Memory B cell (primary cell): ENCODE measurements at regions not wholly inside any gene's neighbourhood (a gene's known extent, or its start where the extent isn't known, plus 50 kb on each side); places are given as distances from the start of the nearest gene placed in this dataset.

Experiments
- ATAC-seq: fragments of 150-1000 bp; cut with Tn5 transposase; 2 replicates; pipeline ENCODE4 v1.10.0; 2021; ENCODE audit warnings: low read depth, mild to moderate bottlenecking, moderate library complexity
- DNase-seq, 2 donors: peaks; one replicate each; pipeline ENCODE4 v3.0.0; 2022; ENCODE audit warnings: low spot score in 2 of 2
- H3K27ac Mint-ChIP-seq: one replicate; pipeline ENCODE4 v1.8.0; 2022; ENCODE audit warnings: mild to moderate bottlenecking, moderate library complexity, mixed read lengths
- H3K27me3 Mint-ChIP-seq: one replicate; pipeline ENCODE4 v1.8.0; 2022; ENCODE audit warnings: mixed read lengths
- H3K36me3 Mint-ChIP-seq: one replicate; pipeline ENCODE4 v1.8.0; 2022; ENCODE audit warnings: mild to moderate bottlenecking, mixed read lengths
- H3K4me1 Mint-ChIP-seq: one replicate; pipeline ENCODE4 v1.8.0; 2022; ENCODE audit warnings: mixed read lengths
- H3K4me3 Mint-ChIP-seq: one replicate; pipeline ENCODE4 v1.8.0; 2022; ENCODE audit warnings: mild to moderate bottlenecking, moderate library complexity, mixed read lengths
- H3K9me3 Mint-ChIP-seq: one replicate; pipeline ENCODE4 v1.8.0; 2022; ENCODE audit warnings: mixed read lengths

DNA sequence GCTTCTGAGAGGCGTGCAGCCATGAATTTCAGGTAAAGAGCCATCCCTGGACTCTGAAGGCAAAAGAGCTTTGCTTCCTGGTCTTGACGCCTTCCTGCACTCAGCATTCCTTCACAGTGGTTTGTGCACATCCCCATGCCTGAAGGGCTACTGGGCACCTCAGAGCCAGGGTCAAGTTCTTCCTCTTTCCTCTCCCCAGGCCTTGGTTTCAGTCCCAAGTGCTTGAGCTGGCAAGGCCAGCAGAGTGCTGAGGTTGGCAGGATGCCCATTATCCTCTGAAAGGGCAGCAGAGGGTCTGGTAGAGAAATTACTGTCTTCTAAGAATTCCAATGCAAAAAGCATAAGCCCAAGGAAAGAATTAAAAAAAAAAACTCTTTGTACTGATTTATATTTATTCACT is 1064.9 kb downstream of the TTLL7 start:
- no peak overlapping the region for H3K4me3 Mint-ChIP-seq
- H3K4me1 Mint-ChIP-seq, result no peaks in the 10 kb centered on the region
- no peak for DNase-seq
- no peaks in the 10 kb centered on the region for H3K36me3 Mint-ChIP-seq
- H3K27ac Mint-ChIP-seq, result no peak overlapping the region
- ATAC-seq, result no peak
- no peaks in the 10 kb centered on the region for H3K27me3 Mint-ChIP-seq
- peaks cover 1% of the 10 kb centered on the region for H3K9me3 Mint-ChIP-seq

DNA sequence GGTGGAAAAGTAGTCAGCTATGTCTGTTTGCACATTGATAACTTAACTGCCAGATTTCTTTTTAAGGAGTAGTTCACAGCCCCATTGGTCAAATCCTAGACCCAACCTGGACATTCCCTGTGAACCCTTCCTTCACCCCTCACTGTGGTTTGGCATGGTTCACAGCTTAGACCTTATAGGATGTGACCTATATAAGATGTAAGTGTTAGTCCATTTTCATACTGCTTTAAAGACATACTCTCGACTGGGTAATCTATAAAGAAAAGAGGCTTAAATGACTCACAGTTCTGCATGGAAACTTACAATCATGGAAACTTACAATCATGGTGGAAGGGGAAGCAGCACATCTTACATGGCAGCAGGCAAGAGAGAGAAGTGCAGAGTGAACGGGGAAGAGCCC is 1066.2 kb downstream of the TTLL7 start:
- no peak overlapping the region for H3K27ac Mint-ChIP-seq
- H3K27me3 Mint-ChIP-seq, result no peaks in the 10 kb centered on the region
- no peaks in the 10 kb centered on the region for H3K36me3 Mint-ChIP-seq
- ATAC-seq (no peak), DNase-seq (no peak)
- no peak overlapping the region for H3K4me3 Mint-ChIP-seq
- no peaks in the 10 kb centered on the region for H3K4me1 Mint-ChIP-seq
- H3K9me3 Mint-ChIP-seq, result peaks cover 1% of the 10 kb centered on the region

DNA sequence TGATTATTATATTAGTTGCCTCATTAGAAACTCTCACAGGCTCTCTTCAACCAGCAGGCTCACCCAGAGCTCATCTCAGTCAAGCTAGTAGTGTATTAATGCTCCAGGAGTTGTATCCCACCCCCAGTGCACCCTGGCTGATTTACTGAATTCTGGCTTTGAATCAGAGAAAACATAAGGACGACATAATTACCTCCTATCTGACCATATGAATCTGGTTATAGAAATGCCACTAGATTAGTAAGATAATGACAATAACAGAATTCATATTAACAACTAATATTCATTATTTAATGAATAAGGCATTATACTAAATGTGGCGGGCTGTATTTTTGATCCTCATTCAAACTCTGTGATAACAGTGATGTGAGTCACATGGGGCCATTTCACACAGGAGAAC is 1066.7 kb downstream of the TTLL7 start:
- no peaks in the 10 kb centered on the region for H3K36me3 Mint-ChIP-seq
- no peak for ATAC-seq

DNA sequence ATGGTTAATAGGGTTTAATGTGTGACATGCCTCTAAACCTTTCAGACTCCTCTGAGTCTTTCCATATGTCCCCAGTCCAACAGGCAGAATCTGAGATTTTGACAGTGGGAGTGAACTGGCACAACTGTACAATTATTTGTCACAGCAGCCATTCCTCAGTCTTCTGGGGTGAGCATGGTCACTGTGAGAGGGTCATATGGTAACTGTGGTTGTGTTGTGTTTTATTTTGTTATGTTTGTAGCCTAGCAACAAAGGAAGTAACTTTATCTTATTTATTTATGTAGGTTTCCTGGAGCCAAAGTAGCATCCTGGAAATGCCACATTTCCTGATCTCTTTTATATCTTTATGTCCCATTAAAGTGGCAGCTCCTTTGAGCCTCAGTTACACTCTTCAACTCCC is 1067.9 kb downstream of the TTLL7 start:
- H3K4me3 Mint-ChIP-seq, result no peak overlapping the region
- ATAC-seq (no peak), DNase-seq (no peak)
- H3K4me1 Mint-ChIP-seq, result no peaks in the 10 kb centered on the region
- H3K9me3 Mint-ChIP-seq, result no peaks in the 10 kb centered on the region
- no peak overlapping the region for H3K27ac Mint-ChIP-seq
- H3K36me3 Mint-ChIP-seq, result no peaks in the 10 kb centered on the region
- no peaks in the 10 kb centered on the region for H3K27me3 Mint-ChIP-seq

More for the DNA sequence above, 1066.7 kb downstream of the TTLL7 start:
- Mint-ChIP-seq H3K27me3 (no peaks in the 10 kb centered on the region), H3K4me1 (no peaks in the 10 kb centered on the region), H3K9me3 (peaks cover 1% of the 10 kb centered on the region), H3K27ac (no peak overlapping the region), H3K4me3 (no peak overlapping the region)
- no peak for DNase-seq

DNA sequence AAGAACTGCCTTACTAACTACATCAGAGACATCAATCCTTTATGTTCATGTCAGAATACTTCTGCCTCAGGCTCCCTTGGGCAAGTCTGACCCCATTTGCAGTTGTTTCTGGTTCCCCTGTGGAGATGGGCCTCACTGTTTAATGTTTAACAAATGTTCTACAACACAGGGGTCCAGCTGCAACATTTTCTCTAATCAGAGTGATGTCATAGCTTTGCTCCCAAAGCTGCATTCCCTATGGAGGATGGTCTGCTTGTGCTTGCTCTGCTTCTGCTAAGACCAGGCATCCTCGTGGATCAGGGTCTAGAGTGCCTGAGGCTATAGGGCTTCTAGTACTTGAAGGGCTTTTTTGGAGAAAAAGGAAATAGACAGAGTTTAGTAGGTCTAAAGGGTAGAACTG is 1071.2 kb downstream of the TTLL7 start:
- no peaks in the 10 kb centered on the region for H3K36me3 Mint-ChIP-seq
- no peak overlapping the region for H3K27ac Mint-ChIP-seq
- DNase-seq (no peak), ATAC-seq (no peak)
- no peak overlapping the region for H3K4me3 Mint-ChIP-seq
- no peaks in the 10 kb centered on the region for H3K9me3 Mint-ChIP-seq
- no peaks in the 10 kb centered on the region for H3K27me3 Mint-ChIP-seq
- no peaks in the 10 kb centered on the region for H3K4me1 Mint-ChIP-seq

DNA sequence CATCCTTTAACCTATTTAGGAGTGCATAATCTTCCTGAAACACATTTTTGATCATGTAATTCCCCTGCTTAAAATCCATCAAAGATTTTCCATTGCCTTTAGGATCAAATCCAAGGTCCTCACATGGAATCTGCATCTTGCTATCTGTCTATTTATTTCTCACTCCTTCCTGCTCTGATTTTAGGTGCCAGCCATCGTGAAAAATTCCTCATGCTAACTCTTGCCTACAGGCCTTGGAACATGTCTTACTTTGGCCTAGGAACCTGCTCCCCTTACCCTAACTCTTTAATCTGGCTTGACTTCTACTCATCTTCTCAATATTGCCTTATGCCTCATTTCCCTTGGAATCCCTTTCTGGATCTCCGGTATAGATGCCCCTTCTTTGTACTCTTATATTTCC is 1074.3 kb downstream of the TTLL7 start:
- no peak for ATAC-seq
- no peaks in the 10 kb centered on the region for H3K36me3 Mint-ChIP-seq
- no peak overlapping the region for H3K4me3 Mint-ChIP-seq
- no peak for DNase-seq
- no peak overlapping the region for H3K27ac Mint-ChIP-seq
- H3K9me3 Mint-ChIP-seq, result no peaks in the 10 kb centered on the region
- H3K27me3 Mint-ChIP-seq, result no peaks in the 10 kb centered on the region
- no peaks in the 10 kb centered on the region for H3K4me1 Mint-ChIP-seq

DNA sequence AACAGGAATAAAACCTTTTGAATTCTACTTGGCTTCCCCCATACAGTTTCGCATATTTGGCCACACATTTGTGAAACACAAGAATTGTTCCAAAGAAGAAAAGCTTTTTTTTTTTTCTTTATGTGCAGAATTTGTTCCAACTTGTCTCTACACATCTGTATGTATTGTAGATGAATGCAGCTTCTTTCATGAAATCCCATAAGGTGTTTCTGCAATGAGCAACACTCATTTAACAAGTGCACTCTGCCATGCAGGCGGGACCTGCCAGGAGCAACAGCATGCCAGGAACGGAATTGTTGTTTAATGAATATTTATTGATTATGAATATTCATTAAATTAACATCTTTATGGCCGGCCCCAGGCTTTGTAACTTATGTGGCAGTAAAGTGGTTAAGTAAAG is 1075.0 kb downstream of the TTLL7 start:
- Mint-ChIP-seq H3K27ac (no peak overlapping the region), H3K9me3 (no peaks in the 10 kb centered on the region), H3K4me1 (no peaks in the 10 kb centered on the region), H3K27me3 (no peaks in the 10 kb centered on the region), H3K4me3 (no peak overlapping the region), H3K36me3 (no peaks in the 10 kb centered on the region)
- ATAC-seq, result no peak
- DNase-seq, result no peak

DNA sequence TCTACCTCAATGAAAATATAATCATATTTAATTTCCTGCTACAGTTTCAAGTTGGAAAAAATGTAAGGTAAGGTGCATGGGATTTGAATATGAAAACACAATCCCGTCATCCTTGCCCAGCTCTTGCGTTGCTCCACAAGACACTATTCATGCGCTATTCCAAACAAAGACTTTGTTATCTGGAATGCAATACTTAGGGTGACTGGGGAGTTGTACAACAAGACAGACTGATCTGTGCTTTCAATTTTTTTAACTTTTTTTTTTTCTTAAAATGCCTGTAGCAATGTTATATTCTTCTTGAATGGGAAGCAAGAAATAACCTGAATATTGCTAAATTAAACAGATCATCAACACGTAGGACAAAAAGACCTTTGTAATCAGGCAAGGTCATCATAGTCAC is 1077.2 kb downstream of the TTLL7 start:
- H3K4me1 Mint-ChIP-seq, result no peaks in the 10 kb centered on the region
- ATAC-seq, result no peak
- no peaks in the 10 kb centered on the region for H3K27me3 Mint-ChIP-seq
- H3K27ac Mint-ChIP-seq, result no peak overlapping the region
- DNase-seq, result no peak
- no peaks in the 10 kb centered on the region for H3K9me3 Mint-ChIP-seq
- no peak overlapping the region for H3K4me3 Mint-ChIP-seq
- H3K36me3 Mint-ChIP-seq, result no peaks in the 10 kb centered on the region

DNA sequence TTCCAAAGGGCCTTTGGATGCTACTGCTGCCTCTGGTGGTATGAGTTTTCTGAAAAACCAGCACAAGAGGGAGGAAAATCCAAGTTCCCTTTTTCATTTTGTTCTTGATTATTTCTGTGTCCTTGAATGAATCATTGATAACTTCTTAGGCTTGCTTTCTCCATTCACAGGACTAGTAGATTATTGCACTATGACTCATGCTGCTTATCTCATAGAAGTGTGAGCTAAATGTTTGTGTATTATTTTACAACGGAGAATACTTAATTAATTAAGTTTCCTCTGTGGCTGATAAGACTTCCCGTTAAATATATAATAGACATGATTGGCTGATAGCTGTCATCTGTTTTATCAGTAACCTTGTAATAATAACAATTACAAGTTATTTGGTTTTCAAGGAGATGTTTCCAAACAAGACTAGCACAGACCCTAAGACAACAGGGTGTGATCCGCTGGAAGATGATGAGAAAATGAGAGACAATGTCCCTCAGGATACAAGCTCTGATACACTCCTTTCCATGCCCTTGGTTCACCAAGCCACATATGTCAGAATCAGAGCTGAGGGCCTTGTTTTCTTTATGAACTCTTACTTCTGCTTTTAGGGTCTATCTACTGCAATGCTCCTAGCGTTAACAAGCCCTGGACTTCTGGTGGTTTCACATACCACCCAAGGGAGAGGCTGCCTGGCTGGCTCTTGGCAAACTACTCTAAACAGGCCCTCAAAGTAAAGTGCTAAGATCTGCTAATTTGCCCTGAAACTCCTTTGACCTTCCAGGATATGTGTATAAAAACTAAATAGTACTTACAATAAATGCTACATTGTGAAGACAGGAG is 1078.3 kb downstream of the TTLL7 start:
- no peaks in the 10 kb centered on the region for H3K4me1 Mint-ChIP-seq
- DNase-seq (no peak), ATAC-seq (no peak)
- no peaks in the 10 kb centered on the region for H3K36me3 Mint-ChIP-seq
- H3K27ac Mint-ChIP-seq, result no peak overlapping the region
- no peak overlapping the region for H3K4me3 Mint-ChIP-seq
- no peaks in the 10 kb centered on the region for H3K27me3 Mint-ChIP-seq
- no peaks in the 10 kb centered on the region for H3K9me3 Mint-ChIP-seq

DNA sequence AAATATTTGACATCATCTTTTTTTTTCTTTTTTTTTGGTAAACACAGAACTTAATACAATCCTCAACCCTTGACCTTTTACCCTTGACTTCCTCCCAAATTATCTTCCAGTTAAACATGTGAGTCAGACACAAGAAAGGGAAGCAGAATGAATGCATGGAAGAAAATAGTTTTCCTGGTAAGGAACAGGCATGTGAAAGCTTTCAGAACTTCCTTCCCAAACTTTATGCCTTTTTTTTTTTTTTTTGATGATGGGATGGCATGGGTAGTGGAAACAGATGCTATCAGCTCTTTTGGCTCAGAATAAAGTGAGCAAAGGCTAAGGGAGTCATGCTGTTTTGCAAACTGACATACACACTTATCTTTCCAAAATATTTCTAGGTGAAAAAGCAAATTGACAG is 1079.1 kb downstream of the TTLL7 start:
- no peak overlapping the region for H3K4me3 Mint-ChIP-seq
- H3K4me1 Mint-ChIP-seq, result no peaks in the 10 kb centered on the region
- no peaks in the 10 kb centered on the region for H3K9me3 Mint-ChIP-seq
- DNase-seq (no peak), ATAC-seq (no peak)
- no peaks in the 10 kb centered on the region for H3K36me3 Mint-ChIP-seq
- H3K27ac Mint-ChIP-seq, result no peak overlapping the region
- H3K27me3 Mint-ChIP-seq, result no peaks in the 10 kb centered on the region

DNA sequence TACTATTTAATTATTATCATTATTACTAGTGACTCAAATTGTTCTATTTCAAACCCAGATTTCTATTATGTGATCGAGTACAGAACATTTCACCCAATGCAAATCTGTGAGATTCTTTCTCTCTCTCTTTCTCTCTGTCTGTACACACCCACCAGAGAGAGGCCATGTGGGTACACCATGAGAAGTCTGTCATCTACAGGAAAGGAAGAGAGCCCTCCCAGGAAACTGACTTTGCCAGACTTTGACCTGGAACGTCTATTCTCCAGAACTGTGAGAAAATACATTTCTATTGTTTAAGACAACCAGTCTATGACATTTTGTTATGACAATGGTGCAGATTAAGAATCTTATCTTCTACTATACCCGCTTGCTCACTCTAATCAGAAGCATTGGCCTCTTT is 1091.6 kb downstream of the TTLL7 start:
- H3K4me1 Mint-ChIP-seq, result no peaks in the 10 kb centered on the region
- no peak overlapping the region for H3K4me3 Mint-ChIP-seq
- no peaks in the 10 kb centered on the region for H3K27me3 Mint-ChIP-seq
- no peak for ATAC-seq
- no peak overlapping the region for H3K27ac Mint-ChIP-seq
- H3K36me3 Mint-ChIP-seq, result no peaks in the 10 kb centered on the region
- no peak for DNase-seq
- no peaks in the 10 kb centered on the region for H3K9me3 Mint-ChIP-seq

DNA sequence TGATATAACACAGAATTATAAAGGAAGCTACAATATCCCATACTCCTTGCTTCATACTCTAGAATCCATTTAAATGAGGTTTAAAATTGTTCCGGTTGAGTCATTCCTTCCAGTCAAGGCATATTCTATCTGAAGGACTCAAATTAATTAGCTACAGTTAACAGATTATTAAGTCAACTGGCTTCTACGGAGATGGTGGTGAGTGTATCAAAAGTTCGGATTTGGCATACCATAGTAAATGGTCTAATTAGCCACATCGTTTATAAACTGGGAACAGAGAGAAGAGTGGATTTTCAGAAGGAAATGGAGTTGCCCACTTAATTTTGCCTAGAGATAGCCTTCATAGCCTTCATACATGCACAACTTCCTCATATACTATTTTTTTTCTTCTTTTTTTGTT is 1095.3 kb downstream of the TTLL7 start:
- Mint-ChIP-seq H3K9me3 (no peaks in the 10 kb centered on the region), H3K4me3 (no peak overlapping the region), H3K27me3 (no peaks in the 10 kb centered on the region), H3K4me1 (no peaks in the 10 kb centered on the region), H3K27ac (no peak overlapping the region), H3K36me3 (no peaks in the 10 kb centered on the region)
- DNase-seq, result no peak
- no peak for ATAC-seq

DNA sequence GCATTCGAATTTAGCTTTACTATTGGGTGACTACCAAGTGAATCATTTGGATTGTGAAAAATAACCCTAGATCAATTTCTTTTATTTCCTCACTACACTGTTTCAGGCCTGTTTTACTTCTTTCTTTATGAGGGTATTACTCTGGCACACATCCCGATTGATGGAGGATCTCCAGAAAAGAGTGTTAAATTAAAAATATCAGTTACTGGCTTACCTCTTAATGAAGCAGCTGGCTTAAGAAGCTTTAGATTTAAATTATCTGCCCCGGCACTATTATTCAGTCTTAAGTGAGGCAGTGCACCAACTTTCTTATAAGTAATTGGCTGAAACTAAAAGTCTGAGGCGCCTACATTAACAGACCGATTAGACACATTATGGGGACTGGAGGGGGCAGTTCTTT is 1097.4 kb downstream of the TTLL7 start:
- H3K4me3 Mint-ChIP-seq, result no peak overlapping the region
- no peaks in the 10 kb centered on the region for H3K9me3 Mint-ChIP-seq
- H3K36me3 Mint-ChIP-seq, result no peaks in the 10 kb centered on the region
- H3K27ac Mint-ChIP-seq, result no peak overlapping the region
- DNase-seq (no peak), ATAC-seq (no peak)
- H3K27me3 Mint-ChIP-seq, result no peaks in the 10 kb centered on the region
- H3K4me1 Mint-ChIP-seq, result no peaks in the 10 kb centered on the region

DNA sequence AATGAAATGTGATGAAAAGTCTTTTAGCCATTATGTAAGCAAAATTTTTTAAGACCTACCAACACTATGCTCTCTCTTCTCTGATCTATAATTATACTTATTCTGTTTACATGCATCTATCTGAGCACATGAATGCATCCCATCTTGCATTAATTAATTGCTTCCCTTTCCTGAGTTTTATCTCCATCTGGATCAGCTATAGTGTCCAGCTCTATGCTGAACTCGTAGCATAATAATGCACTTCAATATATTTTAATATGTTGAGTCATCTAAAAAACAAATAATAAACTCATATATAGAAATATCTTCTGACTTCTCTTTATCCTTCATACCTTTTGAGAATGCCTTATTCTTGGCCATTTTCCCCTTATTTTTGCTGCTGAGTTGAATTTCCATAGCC is 1097.8 kb downstream of the TTLL7 start:
- Mint-ChIP-seq H3K36me3 (no peaks in the 10 kb centered on the region), H3K4me3 (no peak overlapping the region), H3K4me1 (no peaks in the 10 kb centered on the region), H3K27ac (no peak overlapping the region), H3K27me3 (no peaks in the 10 kb centered on the region), H3K9me3 (no peaks in the 10 kb centered on the region)
- DNase-seq (no peak), ATAC-seq (no peak)

DNA sequence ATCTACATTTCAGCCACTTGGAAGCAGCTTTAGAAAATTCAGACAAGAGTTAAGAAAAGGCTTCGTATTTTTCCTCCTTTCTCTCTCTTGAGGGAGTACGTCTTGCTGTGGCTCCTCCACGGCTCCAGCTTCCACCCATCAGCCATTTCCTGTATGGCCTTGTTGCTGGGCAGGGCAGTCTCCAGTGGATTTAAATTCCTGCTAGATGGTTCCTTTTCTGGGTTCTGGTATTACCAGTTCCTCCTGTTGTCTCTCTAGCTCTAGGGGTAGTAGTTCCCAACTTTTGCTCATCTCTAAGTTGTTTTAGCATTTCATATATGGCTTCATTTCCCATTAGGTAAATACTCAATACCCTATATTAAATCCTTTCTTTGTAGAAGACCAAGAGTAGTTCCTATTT is 1098.3 kb downstream of the ADGRL2 start:
- Mint-ChIP-seq H3K4me1 (no peaks in the 10 kb centered on the region), H3K9me3 (no peaks in the 10 kb centered on the region), H3K27ac (no peak overlapping the region), H3K27me3 (no peaks in the 10 kb centered on the region), H3K4me3 (no peak overlapping the region), H3K36me3 (no peaks in the 10 kb centered on the region)
- no peak for ATAC-seq
- no peak for DNase-seq
